ENCODE measurements at regions not wholly inside any gene's neighbourhood (a gene's known extent, or its start where the extent isn't known, plus 50 kb on each side); places are given as distances from the start of the nearest gene placed in this dataset.

DNA sequence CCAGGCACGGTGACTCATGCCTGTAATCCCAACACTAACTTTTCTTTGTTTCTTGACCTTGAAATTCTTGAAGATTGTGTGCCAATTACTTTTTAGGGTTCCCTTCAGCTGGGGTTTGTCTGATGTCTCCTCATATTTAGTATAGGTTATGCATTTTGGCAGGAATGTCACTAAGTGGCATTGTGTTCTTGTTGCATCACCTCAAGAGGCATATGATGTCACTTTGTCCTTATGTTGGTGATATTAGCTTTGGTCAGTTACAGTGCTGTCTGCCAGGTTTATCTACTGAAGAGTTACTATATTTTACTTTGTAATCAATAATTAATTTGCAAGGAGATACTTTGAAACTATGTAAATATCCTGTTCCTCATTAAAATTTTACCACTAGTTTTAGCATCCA, 61.0 kb upstream of the BTG1 start:
- TF ChIP-seq, protein P1, sequence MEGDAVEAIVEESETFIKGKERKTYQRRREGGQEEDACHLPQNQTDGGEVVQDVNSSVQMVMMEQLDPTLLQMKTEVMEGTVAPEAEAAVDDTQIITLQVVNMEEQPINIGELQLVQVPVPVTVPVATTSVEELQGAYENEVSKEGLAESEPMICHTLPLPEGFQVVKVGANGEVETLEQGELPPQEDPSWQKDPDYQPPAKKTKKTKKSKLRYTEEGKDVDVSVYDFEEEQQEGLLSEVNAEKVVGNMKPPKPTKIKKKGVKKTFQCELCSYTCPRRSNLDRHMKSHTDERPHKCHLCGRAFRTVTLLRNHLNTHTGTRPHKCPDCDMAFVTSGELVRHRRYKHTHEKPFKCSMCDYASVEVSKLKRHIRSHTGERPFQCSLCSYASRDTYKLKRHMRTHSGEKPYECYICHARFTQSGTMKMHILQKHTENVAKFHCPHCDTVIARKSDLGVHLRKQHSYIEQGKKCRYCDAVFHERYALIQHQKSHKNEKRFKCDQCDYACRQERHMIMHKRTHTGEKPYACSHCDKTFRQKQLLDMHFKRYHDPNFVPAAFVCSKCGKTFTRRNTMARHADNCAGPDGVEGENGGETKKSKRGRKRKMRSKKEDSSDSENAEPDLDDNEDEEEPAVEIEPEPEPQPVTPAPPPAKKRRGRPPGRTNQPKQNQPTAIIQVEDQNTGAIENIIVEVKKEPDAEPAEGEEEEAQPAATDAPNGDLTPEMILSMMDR (conservative IDR thresholded peaks at IDR 0.05), result no peak
- TF ChIP-seq EZH2 (IDR thresholded peaks at IDR 0.05; ENCODE audit: low read depth), result no peak
